ENCODE measurements at regions not wholly inside any gene's neighbourhood (a gene's known extent, or its start where the extent isn't known, plus 50 kb on each side); places are given as distances from the start of the nearest gene placed in this dataset.
"Not testable (repeated sequence)": the region's sequence is repeated elsewhere in the genome, so short reads cannot be mapped to it uniquely, and the experiment has no call there.

- no peak for DNase-seq
These were observed 129.9 kb downstream of the ZNF281 start for GRCh38 chr1:200279810-200280411.

GRCh38 chr1:200275816-200276453 lies 133.9 kb downstream of the ZNF281 start:
- DNase-seq: no peak

- no peak for DNase-seq
These were observed 134.4 kb downstream of the ZNF281 start for GRCh38 chr1:200275415-200275814.

- DNase-seq: no peak
These were observed 135.7 kb downstream of the ZNF281 start for GRCh38 chr1:200274116-200274515.

- no peak for DNase-seq
These were observed 137.3 kb downstream of the ZNF281 start for GRCh38 chr1:200272481-200273068.

- DNase-seq: no peak
These were observed 140.6 kb downstream of the ZNF281 start for GRCh38 chr1:200269256-200269655.

DNA sequence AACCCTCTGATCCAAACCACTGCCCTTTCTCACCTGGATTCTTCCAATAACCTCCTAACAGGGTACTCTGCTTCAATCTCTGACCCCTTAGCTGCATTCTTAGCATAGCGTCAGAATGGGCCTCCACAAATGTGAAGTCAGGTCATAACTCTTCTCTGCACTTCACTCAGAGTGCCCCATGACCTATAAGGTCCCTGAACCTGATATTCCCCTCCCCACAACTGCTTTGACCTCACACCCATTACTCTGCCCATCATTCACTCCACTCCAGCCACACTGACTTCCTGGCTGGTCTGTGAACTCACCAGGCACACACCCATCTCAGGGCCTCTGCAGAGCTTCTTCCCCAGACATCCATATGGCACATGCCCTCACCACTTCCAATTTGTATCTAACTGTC lies 141.9 kb downstream of the ZNF281 start:
- no peak for DNase-seq

DNA sequence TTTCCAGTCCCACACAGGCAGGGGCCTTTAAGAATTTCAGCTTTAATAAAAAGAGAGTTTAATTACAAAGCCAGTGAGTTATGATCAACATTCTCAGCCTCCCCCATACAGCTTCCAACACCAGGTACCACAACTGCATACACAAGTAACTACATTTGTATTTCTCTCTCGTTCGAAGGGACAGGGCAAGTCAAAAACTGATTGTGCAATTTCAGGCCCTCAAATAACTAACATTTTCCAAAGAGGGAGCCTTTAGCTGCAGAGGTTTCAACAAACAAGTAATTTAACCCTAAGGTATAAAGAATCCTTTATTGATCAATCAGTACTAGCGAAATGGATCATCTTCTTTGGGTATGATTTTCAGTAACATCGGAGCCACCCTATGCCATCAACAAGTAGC lies 142.4 kb downstream of the ZNF281 start:
- DNase-seq: no peak

DNA sequence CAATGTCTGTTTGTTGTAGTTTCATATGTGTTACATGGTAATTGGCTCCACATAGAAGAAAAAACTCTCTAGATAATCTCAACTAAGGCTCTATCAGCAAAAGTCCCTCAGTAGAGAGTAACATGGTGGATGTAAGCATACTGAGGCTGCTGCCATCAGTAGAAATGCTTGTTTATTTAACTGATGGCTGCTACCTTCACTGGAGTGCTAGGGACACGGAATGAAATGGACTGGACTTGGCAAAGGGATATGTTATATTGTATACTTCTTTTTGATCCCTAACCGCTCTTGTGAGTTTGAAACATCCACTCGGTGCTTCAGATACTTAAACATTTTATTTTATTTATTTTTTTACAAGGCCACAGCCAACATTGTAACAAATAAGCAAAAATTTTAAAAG lies 143.0 kb downstream of the ZNF281 start:
- no peak for DNase-seq

DNA sequence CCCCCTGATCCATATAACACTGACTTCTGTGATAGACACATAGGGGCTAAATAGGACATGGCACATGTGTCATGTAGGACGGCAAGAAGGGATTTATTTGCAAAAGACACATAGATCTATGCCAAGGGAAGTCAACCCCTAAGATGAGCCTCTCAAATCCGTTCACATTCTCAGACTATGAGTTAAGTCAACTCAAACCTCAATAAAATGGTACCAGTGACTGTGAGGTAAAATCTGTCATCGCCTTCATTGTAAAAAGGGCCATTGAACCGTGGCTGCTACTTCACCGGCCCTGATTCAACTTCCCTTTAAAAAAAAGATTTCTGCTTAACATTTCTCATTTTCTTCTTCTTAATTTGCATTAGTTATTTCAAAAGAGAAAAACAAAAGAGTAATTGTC lies 144.0 kb downstream of the ZNF281 start:
- no peak for DNase-seq

- DNase-seq: no peak
These were observed 144.7 kb downstream of the ZNF281 start for GRCh38 chr1:200265104-200265503.

DNA sequence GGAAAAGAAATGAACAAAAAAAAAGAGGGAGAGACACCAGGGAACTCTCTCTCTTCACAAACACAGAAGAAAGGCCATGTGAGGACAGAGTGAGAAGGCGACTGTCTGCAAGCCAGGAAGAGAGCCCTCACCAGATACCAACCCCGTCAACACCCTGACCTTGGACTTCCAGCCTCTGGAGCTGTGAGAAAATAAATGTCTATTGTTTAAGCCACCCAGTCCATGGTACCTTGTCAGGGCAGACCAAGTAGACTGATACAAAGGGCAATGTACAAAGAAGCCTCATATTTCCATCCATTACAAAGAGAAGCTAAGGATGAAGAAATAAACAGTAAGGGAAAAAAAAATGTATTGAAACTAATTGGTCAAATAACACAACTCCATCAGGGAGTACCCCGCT lies 146.6 kb downstream of the ZNF281 start:
- DNase-seq: no peak

DNA sequence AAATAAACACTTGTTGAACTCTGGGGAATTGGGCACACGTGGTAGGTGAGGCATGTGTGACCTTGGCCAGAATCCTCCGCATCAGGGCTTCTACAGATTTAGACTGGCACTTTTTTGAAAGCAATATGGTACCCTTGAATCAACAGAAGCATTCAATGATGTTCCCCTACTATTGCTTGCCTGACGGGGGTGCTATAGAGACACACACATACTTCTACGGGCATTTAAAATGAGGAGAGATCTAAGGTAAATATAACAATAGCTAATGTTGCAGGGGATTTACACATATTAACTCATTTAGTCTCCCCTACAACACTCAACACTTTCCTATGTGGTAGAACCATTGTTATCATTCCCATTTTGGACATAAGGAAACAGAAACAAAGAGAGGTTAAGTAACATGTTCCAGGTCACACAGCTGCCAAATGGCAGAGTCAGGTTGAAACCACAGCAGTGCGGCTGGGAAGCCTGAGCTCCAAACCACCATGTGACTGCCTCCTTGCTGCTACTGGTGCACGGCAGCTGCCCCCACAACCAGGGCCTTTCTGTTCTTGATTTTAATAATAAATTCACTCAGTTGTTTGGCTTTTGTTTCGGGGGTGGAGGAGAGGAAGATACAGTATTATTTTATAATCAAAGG lies 147.4 kb downstream of the ZNF281 start:
- no peak for DNase-seq

DNA sequence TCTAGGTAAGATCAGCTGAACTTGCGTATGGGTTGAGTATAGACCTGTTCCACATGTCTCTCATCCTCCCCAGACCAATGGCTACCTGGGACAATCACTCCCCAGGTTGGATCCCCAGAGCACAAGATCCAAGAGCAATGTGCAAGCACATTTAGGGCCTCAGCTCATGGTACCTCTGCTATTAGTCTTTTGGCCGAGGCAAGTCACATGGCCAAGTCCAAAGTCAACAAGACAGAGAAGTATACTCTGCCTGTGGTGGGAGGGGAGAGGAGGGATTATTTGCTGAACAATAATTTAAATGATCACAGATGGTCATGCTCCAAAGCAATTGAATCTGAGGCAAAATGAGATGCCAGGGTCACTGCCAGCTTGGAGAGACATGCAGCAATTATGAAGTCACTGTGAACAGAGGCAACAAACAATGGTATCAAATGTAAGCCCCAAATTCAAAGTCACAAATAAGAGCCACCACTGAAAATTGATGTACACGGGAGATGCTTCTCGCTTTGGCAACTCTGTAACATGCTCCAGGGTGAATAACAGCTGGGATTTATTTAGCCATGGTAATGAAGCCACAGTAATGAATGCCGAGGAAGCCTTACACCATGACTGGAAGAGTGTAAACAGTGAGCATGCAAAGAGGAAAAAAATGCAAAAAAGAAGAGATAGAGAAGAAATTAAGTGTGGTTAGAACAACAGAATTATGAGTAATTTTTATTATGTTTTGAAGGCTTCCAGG lies 149.1 kb downstream of the ZNF281 start:
- no peak for DNase-seq

DNA sequence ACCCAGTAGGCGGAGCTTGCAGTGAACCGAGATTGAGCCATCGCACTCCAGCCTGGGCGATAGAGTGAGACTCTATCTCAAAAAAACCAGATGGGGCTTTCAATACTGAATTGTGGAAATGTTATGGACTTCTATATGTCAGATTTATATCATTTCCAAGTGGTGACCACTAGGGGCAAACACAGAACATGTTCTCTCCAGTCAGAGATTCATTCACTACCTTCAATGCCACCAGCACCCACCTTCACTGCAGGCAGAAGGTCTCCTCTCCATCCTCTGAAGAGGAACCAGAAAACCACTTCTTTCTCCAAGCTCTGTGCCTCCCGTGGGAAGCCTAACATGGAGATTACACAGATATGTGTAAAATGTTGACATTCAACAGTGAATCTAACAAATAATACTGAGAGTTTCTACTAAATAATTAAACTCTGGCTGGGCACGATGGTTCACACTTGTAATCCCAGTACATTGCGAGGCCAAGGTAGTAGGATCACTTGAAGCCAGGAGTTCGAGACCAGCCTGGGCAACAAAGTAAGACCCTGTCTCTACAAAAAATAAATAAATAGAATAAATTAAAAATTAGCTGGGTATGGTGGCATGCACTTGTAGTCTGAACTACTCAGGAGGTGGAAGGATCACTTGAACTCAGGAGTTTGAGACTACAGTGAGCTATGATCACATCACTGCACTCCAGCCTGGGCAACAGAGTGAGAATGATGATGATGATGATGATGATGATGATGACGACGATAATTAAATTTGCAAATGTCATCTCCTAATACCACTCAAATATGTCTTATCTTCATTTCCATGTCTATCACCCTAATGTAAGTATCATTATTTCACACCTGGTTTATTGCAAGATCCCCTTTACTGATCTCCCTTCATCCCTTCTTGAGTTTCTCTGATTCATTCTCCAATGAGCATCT lies 151.1 kb downstream of the ZNF281 start:
- no peak for DNase-seq

- DNase-seq: no peak
These were observed 152.6 kb downstream of the ZNF281 start for GRCh38 chr1:200257235-200257634.

DNA sequence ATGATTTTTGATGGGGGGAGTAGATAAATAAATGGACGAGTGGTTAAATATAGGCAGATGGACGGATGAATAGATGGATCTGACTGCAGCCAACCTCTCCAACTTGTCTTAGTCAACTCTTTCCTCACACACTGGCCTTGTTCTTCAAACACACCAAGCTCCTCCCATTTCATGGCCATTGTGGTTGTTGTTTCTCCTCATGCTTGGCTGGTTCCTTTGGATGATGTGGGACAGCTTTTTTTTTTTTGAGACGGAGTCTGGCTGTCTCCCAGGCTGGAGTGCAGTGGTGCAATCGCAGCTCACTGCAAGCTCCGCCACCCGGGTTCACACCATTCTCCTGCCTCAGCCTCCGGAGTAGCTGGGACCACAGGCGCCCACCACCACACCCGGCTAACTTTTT lies 155.2 kb downstream of the ZNF281 start:
- DNase-seq: not testable (repeated sequence)

GRCh38 chr1:200253774-200254495 lies 155.9 kb downstream of the ZNF281 start:
- DNase-seq: no peak

DNA sequence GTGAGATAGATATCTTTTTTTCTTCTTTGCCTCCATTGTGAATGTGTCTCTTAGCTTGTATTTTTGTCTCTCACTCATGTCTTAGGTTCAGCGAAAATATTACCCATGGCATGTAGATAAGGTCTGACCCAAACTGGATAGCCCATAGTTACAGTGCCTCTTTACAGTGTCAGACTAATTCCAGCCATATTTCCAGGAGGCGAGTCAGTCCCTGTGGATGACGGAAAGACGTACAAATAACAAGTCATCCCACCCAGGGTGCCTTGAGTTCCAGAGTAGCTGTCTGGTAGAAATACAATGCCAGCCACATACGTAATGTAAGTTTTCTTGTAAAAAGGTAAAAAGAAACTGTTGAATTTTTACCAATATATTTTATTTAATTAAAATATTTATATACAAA lies 157.3 kb downstream of the ZNF281 start:
- DNase-seq: no peak

DNA sequence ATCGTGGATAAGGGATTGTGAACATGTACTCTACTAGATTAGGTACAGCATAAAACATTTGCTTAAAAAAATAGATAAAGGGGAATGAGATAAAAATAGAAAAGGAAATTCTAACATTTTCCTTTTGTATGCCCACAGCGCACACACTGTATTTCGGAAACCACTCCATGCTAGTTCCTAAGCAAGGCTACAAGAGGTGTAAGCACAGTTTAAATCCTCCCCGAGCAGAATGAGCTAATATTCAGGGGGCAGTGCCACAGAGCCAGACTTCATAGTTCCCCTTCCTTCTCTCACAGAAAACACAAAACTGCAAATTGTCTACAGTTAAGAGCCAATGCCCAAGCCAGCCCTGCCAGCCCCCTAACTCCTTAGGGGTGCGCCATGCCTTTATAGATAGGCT lies 159.4 kb downstream of the ZNF281 start:
- no peak for DNase-seq

DNA sequence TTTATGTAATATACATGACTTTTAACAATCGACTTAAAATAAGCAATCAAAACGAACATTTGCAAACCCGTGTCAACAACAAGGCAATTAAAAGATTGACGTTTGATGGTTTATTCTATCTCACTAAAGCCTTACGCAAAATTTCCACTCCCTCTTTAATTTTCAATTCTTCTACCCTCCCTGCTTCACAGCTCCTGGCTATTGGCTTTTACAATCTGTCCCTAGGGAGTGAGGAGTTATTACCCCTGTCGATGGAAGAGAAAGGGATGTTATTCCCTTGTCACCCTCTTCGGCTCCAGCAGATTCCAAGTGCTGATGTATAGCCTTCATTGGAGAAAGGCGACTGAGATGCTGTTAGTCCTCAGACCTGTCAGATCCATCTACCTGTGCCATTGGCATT lies 161.3 kb downstream of the ZNF281 start:
- DNase-seq: no peak

- DNase-seq: no peak
These were observed 162.3 kb downstream of the ZNF281 start for GRCh38 chr1:200247518-200247917.
